Neural progenitor cell (in vitro differentiated cells): ENCODE measurements at regions not wholly inside any gene's neighbourhood (a gene's known extent, or its start where the extent isn't known, plus 50 kb on each side); places are given as distances from the start of the nearest gene placed in this dataset.
A peak's percentile ranks its signal among the peaks of the same experiment; 100 is the strongest.

Experiments used
- DNase-seq: peaks from one replicate; pipeline ENCODE4 v3.0.0-alpha.2; 2016; ENCODE audit warnings: low spot score
- H2AFZ ChIP-seq: fragments of 200-600 bp; sonication (generic); replicated peaks from 2 replicates; pipeline ENCODE4 v1.6.1; 2016; ENCODE audit warnings: antibody characterized with exemption
- H3F3A ChIP-seq: fragments of 200-600 bp; sonication (generic); 2 replicates; pipeline ENCODE4 v1.6.1; 2016; ENCODE audit warnings: antibody characterized with exemption, low read depth
- H3K27ac ChIP-seq: fragments of 200-600 bp; sonication (generic); 2 replicates; pipeline ENCODE4 v1.5.1; 2016; ENCODE audit warnings: mild to moderate bottlenecking
- H3K27me3 ChIP-seq: fragments of 200-600 bp; sonication (generic); 2 replicates; pipeline ENCODE4 v1.6.1; 2016; ENCODE audit warnings: mild to moderate bottlenecking, moderate library complexity
- H3K36me3 ChIP-seq: fragments of 200-600 bp; sonication (generic); 2 replicates; pipeline ENCODE4 v1.5.1; 2016
- H3K4me1 ChIP-seq: fragments of 200-600 bp; sonication (generic); 2 replicates; pipeline ENCODE4 v1.6.1; 2016; ENCODE audit warnings: mixed run types
- H3K4me2 ChIP-seq: fragments of 200-600 bp; sonication (generic); 2 replicates; pipeline ENCODE4 v1.6.1; 2016
- H3K4me3 ChIP-seq: fragments of 200-600 bp; sonication (generic); 2 replicates; pipeline ENCODE4 v1.5.1; 2016
- H3K79me2 ChIP-seq: fragments of 200-600 bp; sonication (generic); 2 replicates; pipeline ENCODE4 v1.6.1; 2016; ENCODE audit warnings: low read depth
- H3K9ac ChIP-seq: fragments of 200-600 bp; sonication (generic); 2 replicates; pipeline ENCODE4 v1.6.1; 2016
- H3K9me3 ChIP-seq: fragments of 200-600 bp; sonication (generic); 2 replicates; pipeline ENCODE4 v1.5.1; 2016; ENCODE audit warnings: low read depth
- H4K20me1 ChIP-seq: fragments of 200-600 bp; sonication (generic); 2 replicates; pipeline ENCODE4 v1.6.1; 2016; ENCODE audit warnings: low read depth
- H3K27ac Mint-ChIP-seq: 3 replicates; pipeline ENCODE4 v1.8.0; 2021; ENCODE audit warnings: mixed read lengths
- H3K27me3 Mint-ChIP-seq: 2 replicates; pipeline ENCODE4 v1.8.0; 2022; ENCODE audit warnings: low read depth, mild to moderate bottlenecking, inconsistent platforms, moderate library complexity, mixed read lengths; ENCODE audit not compliant: insufficient read depth
- H3K36me3 Mint-ChIP-seq: 3 replicates; pipeline ENCODE4 v1.8.0; 2021; ENCODE audit warnings: mixed read lengths
- H3K4me1 Mint-ChIP-seq: 3 replicates; pipeline ENCODE4 v1.8.0; 2021; ENCODE audit warnings: mixed read lengths
- H3K4me3 Mint-ChIP-seq: 3 replicates; pipeline ENCODE4 v1.8.0; 2021; ENCODE audit warnings: mild to moderate bottlenecking, moderate library complexity, mixed read lengths
- H3K9me3 Mint-ChIP-seq: 3 replicates; pipeline ENCODE4 v1.8.0; 2020; ENCODE audit warnings: mixed read lengths
- CTCF ChIP-seq: fragments of 200-600 bp; sonication (generic); IDR thresholded peaks from 2 replicates; pipeline ENCODE4 v1.5.1; 2017; ENCODE audit warnings: antibody characterized with exemption, mild to moderate bottlenecking
- EZH2 ChIP-seq: fragments of 200-600 bp; sonication (generic); IDR thresholded peaks from 2 replicates; pipeline ENCODE4 v1.6.1; 2017; ENCODE audit warnings: antibody characterized with exemption, mild to moderate bottlenecking, moderate library complexity
- EZH2phosphoT487 ChIP-seq: fragments of 200-600 bp; sonication (generic); IDR thresholded peaks from 2 replicates; pipeline ENCODE4 v1.6.1; 2017; ENCODE audit warnings: antibody characterized with exemption

- Histone ChIP-seq H3K4me1 (peaks cover 14% of the 10 kb centered on the region), H3F3A (peaks cover 10% of the 10 kb centered on the region), H2AFZ (no peak overlapping the region), H3K79me2 (no peaks in the 10 kb centered on the region), H4K20me1 (no peaks in the 10 kb centered on the region), H3K4me3 (no peak overlapping the region), H3K27ac (peak overlapping the region; percentile 2), H3K9ac (no peak overlapping the region), H3K4me2 (peak overlapping the region; percentile 46), H3K27me3 (no peaks in the 10 kb centered on the region), H3K36me3 (no peaks in the 10 kb centered on the region), H3K9me3 (peaks cover 3% of the 10 kb centered on the region)
- peaks cover 2% of the 10 kb centered on the region for H3K27me3 Mint-ChIP-seq
- H3K27ac Mint-ChIP-seq: no peak overlapping the region
- H3K9me3 Mint-ChIP-seq: peaks cover 5% of the 10 kb centered on the region
- no peaks in the 10 kb centered on the region for H3K36me3 Mint-ChIP-seq
- DNase-seq: peak; percentile 39
- H3K4me3 Mint-ChIP-seq: no peak overlapping the region
- H3K4me1 Mint-ChIP-seq: peaks cover 13% of the 10 kb centered on the region
- TF ChIP-seq CTCF (no peak), EZH2phosphoT487 (no peak), EZH2 (no peak)
Measured at GRCh38 chrX:20718592-20719380, 452.1 kb upstream of the RPS6KA3 start.

- Histone ChIP-seq H3K4me2 (no peak overlapping the region), H3K27ac (no peak overlapping the region), H3K27me3 (no peaks in the 10 kb centered on the region), H3K9me3 (no peaks in the 10 kb centered on the region), H3K4me3 (no peak overlapping the region), H3F3A (peaks cover 10% of the 10 kb centered on the region), H4K20me1 (no peaks in the 10 kb centered on the region), H3K4me1 (peaks cover 14% of the 10 kb centered on the region), H3K79me2 (no peaks in the 10 kb centered on the region), H3K9ac (no peak overlapping the region), H2AFZ (no peak overlapping the region), H3K36me3 (no peaks in the 10 kb centered on the region)
- no peak for TF ChIP-seq EZH2phosphoT487
- TF ChIP-seq CTCF: no peak
- TF ChIP-seq EZH2: no peak
- Mint-ChIP-seq H3K36me3 (no peaks in the 10 kb centered on the region), H3K4me3 (no peak overlapping the region), H3K4me1 (peaks cover 13% of the 10 kb centered on the region), H3K27ac (no peak overlapping the region), H3K9me3 (peaks cover 3% of the 10 kb centered on the region), H3K27me3 (peaks cover 2% of the 10 kb centered on the region)
- no peak for DNase-seq
Measured at GRCh38 chrX:20715176-20715575, 448.5 kb upstream of the RPS6KA3 start.

- H4K20me1 ChIP-seq: no peaks in the 10 kb centered on the region
- H3K4me3 ChIP-seq: no peak overlapping the region
- Mint-ChIP-seq H3K36me3 (no peaks in the 10 kb centered on the region), H3K4me1 (peaks cover 2% of the 10 kb centered on the region), H3K27me3 (peaks cover 2% of the 10 kb centered on the region), H3K9me3 (peaks cover 3% of the 10 kb centered on the region), H3K4me3 (no peak overlapping the region), H3K27ac (no peak overlapping the region)
- H3K4me1 ChIP-seq: no peaks in the 10 kb centered on the region
- H3K9ac ChIP-seq: no peak overlapping the region
- H3K9me3 ChIP-seq: no peaks in the 10 kb centered on the region
- no peak overlapping the region for H3K27ac ChIP-seq
- no peaks in the 10 kb centered on the region for H3K27me3 ChIP-seq
- no peaks in the 10 kb centered on the region for H3F3A ChIP-seq
- no peak overlapping the region for H2AFZ ChIP-seq
- no peaks in the 10 kb centered on the region for H3K36me3 ChIP-seq
- H3K79me2 ChIP-seq: no peaks in the 10 kb centered on the region
- no peak overlapping the region for H3K4me2 ChIP-seq
- TF ChIP-seq CTCF (no peak), EZH2 (no peak), EZH2phosphoT487 (no peak)
- DNase-seq: no peak
Measured at GRCh38 chrX:20712811-20713210, 446.1 kb upstream of the RPS6KA3 start.
